ENCODE measurements at regions not wholly inside any gene's neighbourhood (a gene's known extent, or its start where the extent isn't known, plus 50 kb on each side); places are given as distances from the start of the nearest gene placed in this dataset.

DNA sequence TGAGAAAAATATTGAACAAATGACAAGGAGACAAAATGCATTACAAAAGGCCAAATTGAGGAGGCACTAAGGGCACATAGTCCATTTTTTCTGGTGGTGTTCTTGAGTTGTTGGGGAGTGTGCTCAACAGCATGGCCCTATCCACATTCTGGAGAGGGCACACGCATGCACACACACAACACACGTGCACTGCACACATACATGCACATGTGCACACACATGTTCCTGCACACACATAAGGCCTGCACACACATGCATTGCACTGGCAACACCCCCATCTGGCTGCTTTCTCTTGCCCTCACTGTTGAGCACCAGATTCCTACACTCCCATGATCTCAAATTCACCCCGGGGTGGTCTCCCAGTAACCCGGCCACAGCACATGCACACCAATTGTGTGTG lies 659.2 kb upstream of the RAB6C start:
- no peaks in the 10 kb centered on the region for H3K4me1 ChIP-seq (ENCODE audit: control insufficient read depth in 4 of 4, insufficient read depth in 4 of 4, low read length in 3 of 4)
- no peak overlapping the region for H3K4me3 ChIP-seq (ENCODE audit: low read depth in 1 of 3, low read length in 3 of 3)
- H3K9me3 ChIP-seq (ENCODE audit: control insufficient read depth in 4 of 4, low read length in 3 of 4): no peaks in the 10 kb centered on the region
- H3K27ac ChIP-seq (ENCODE audit: low read depth in 1 of 2, low read length in 2 of 2): no peak overlapping the region
- no peak for DNase-seq (ENCODE audit: low spot score)
- WGBS: 92% methylated on average over 4 of the region's 4 CpGs
- H3K27me3 ChIP-seq (ENCODE audit: control insufficient read depth in 4 of 4, insufficient read depth in 4 of 4, low read length in 3 of 4): no peaks in the 10 kb centered on the region
- TF ChIP-seq, protein P1, sequence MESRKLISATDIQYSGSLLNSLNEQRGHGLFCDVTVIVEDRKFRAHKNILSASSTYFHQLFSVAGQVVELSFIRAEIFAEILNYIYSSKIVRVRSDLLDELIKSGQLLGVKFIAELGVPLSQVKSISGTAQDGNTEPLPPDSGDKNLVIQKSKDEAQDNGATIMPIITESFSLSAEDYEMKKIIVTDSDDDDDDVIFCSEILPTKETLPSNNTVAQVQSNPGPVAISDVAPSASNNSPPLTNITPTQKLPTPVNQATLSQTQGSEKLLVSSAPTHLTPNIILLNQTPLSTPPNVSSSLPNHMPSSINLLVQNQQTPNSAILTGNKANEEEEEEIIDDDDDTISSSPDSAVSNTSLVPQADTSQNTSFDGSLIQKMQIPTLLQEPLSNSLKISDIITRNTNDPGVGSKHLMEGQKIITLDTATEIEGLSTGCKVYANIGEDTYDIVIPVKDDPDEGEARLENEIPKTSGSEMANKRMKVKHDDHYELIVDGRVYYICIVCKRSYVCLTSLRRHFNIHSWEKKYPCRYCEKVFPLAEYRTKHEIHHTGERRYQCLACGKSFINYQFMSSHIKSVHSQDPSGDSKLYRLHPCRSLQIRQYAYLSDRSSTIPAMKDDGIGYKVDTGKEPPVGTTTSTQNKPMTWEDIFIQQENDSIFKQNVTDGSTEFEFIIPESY (IDR thresholded peaks at IDR 0.05): no peak
- no peaks in the 10 kb centered on the region for H3K36me3 ChIP-seq (ENCODE audit: control insufficient read depth in 4 of 4, insufficient read depth in 3 of 4, low read depth in 1 of 4, low read length in 3 of 4)
- no peak overlapping the region for H3K9ac ChIP-seq (ENCODE audit: low read depth in 1 of 2, low read length in 2 of 2)

GRCh38 chr2:129324349-129324748 lies 655.1 kb upstream of the RAB6C start:
- Histone ChIP-seq H3K4me3 (ENCODE audit: low read depth in 1 of 3, low read length in 3 of 3) (no peak overlapping the region), H3K27me3 (ENCODE audit: control insufficient read depth in 4 of 4, insufficient read depth in 4 of 4, low read length in 3 of 4) (no peaks in the 10 kb centered on the region), H3K27ac (ENCODE audit: low read depth in 1 of 2, low read length in 2 of 2) (no peak overlapping the region), H3K9ac (ENCODE audit: low read depth in 1 of 2, low read length in 2 of 2) (no peak overlapping the region), H3K9me3 (ENCODE audit: control insufficient read depth in 4 of 4, low read length in 3 of 4) (no peaks in the 10 kb centered on the region), H3K36me3 (ENCODE audit: control insufficient read depth in 4 of 4, insufficient read depth in 3 of 4, low read depth in 1 of 4, low read length in 3 of 4) (no peaks in the 10 kb centered on the region), H3K4me1 (ENCODE audit: control insufficient read depth in 4 of 4, insufficient read depth in 4 of 4, low read length in 3 of 4) (no peaks in the 10 kb centered on the region)
- TF ChIP-seq RAD21 (IDR thresholded peaks at IDR 0.05) (no peak), EGR1 (IDR thresholded peaks at IDR 0.05; ENCODE audit: low read depth in 2 of 2) (no peak), HNF4A (conservative IDR thresholded peaks at IDR 0.05) (no peak), RXRA (IDR thresholded peaks at IDR 0.05) (no peak), TAF1 (conservative IDR thresholded peaks at IDR 0.05) (no peak), REST (IDR thresholded peaks at IDR 0.05) (no peak), FOXA1 (IDR thresholded peaks at IDR 0.05) (no peak), SP1 (IDR thresholded peaks at IDR 0.05) (no peak), JUND (IDR thresholded peaks at IDR 0.05) (no peak), MAX (IDR thresholded peaks at IDR 0.05) (no peak), GABPA (IDR thresholded peaks at IDR 0.05 in 1 of 2, conservative IDR thresholded peaks at IDR 0.05 in 1 of 2) (no peak)
- TF ChIP-seq, protein P1 (IDR thresholded peaks at IDR 0.05): no peak
- TF ChIP-seq, protein P2, sequence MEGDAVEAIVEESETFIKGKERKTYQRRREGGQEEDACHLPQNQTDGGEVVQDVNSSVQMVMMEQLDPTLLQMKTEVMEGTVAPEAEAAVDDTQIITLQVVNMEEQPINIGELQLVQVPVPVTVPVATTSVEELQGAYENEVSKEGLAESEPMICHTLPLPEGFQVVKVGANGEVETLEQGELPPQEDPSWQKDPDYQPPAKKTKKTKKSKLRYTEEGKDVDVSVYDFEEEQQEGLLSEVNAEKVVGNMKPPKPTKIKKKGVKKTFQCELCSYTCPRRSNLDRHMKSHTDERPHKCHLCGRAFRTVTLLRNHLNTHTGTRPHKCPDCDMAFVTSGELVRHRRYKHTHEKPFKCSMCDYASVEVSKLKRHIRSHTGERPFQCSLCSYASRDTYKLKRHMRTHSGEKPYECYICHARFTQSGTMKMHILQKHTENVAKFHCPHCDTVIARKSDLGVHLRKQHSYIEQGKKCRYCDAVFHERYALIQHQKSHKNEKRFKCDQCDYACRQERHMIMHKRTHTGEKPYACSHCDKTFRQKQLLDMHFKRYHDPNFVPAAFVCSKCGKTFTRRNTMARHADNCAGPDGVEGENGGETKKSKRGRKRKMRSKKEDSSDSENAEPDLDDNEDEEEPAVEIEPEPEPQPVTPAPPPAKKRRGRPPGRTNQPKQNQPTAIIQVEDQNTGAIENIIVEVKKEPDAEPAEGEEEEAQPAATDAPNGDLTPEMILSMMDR (IDR thresholded peaks at IDR 0.05; ENCODE audit: low read depth, low read length, missing input control): no peak
- no peak for DNase-seq (ENCODE audit: low spot score)
- 61% methylated on average over 2 of the region's 2 CpGs for WGBS

Data from liver (tissue), 8 donors.